Liver (tissue), 8 donors: ENCODE measurements at regions not wholly inside any gene's neighbourhood (a gene's known extent, or its start where the extent isn't known, plus 50 kb on each side); places are given as distances from the start of the nearest gene placed in this dataset.

Experiments
- DNase-seq: peaks from one replicate; pipeline ENCODE4 v3.0.0-alpha.2; 2017; ENCODE audit warnings: low spot score
- H3K27ac ChIP-seq, 2 donors: one replicate each; pipeline ENCODE4 v1.7.0; 2013; ENCODE audit warnings: inconsistent platforms in 2 of 2, low read length in 2 of 2, control low read depth in 1 of 2, low read depth in 1 of 2, mild to moderate bottlenecking in 1 of 2
- H3K27me3 ChIP-seq, 4 donors: one replicate each; pipeline versions ENCODE4 v1.6.1 to v1.7.0; 2013; ENCODE audit warnings: low read length in 3 of 4, inconsistent platforms in 1 of 4, mild to moderate bottlenecking in 1 of 4, moderate library complexity in 1 of 4; ENCODE audit not compliant: control insufficient read depth in 4 of 4, insufficient read depth in 4 of 4
- H3K36me3 ChIP-seq, 4 donors: one replicate each; pipeline versions ENCODE4 v1.6.1 to v1.7.0; 2013; ENCODE audit warnings: low read length in 3 of 4, mild to moderate bottlenecking in 3 of 4, low read depth in 1 of 4, moderate library complexity in 1 of 4; ENCODE audit not compliant: control insufficient read depth in 4 of 4, insufficient read depth in 3 of 4
- H3K4me1 ChIP-seq, 4 donors: one replicate each; pipeline versions ENCODE4 v1.6.1 to v1.7.0; 2013; ENCODE audit warnings: low read length in 3 of 4, mild to moderate bottlenecking in 3 of 4, moderate library complexity in 1 of 4; ENCODE audit not compliant: control insufficient read depth in 4 of 4, insufficient read depth in 4 of 4
- H3K4me3 ChIP-seq, 3 donors: one replicate each; pipeline versions ENCODE4 v1.6.1 to v1.7.0; 2013; ENCODE audit warnings: low read length in 3 of 3, control low read depth in 1 of 3, low read depth in 1 of 3, mild to moderate bottlenecking in 1 of 3
- H3K9ac ChIP-seq, 2 donors: one replicate each; pipeline ENCODE4 v1.7.0; 2013; ENCODE audit warnings: low read length in 2 of 2, mild to moderate bottlenecking in 2 of 2, moderate library complexity in 2 of 2, control low read depth in 1 of 2, low read depth in 1 of 2
- H3K9me3 ChIP-seq, 4 donors: one replicate each; pipeline versions ENCODE4 v1.6.1 to v1.7.0; 2013; ENCODE audit warnings: low read length in 3 of 4; ENCODE audit not compliant: control insufficient read depth in 4 of 4
- ATF3 ChIP-seq: IDR thresholded peaks from 2 replicates; pipeline ENCODE4 v1.6.1; 2016; ENCODE audit warnings: antibody characterized with exemption
- CTCF ChIP-seq: fragments of 150-350 bp; IDR thresholded peaks from 2 replicates; pipeline ENCODE4 v1.5.1; 2017; ENCODE audit warnings: improper control_type of control experiment, low read depth, low read length; ENCODE audit not compliant: missing input control
- EGR1 ChIP-seq, 2 donors: IDR thresholded peaks; 2 replicates each; pipeline ENCODE4 v1.6.1; 2016 to 2018; ENCODE audit warnings: antibody characterized with exemption in 2 of 2, low read depth in 2 of 2
- FOXA1 ChIP-seq: IDR thresholded peaks from 2 replicates; pipeline ENCODE4 v1.6.1; 2016; ENCODE audit warnings: antibody characterized with exemption
- FOXA2 ChIP-seq: IDR thresholded peaks from 2 replicates; pipeline ENCODE4 v1.6.1; 2016; ENCODE audit warnings: antibody characterized with exemption
- HNF4A ChIP-seq, 2 donors: conservative IDR thresholded peaks; 2 replicates each; pipeline ENCODE4 v1.6.1; 2016; ENCODE audit warnings: antibody characterized with exemption in 2 of 2, mild to moderate bottlenecking in 2 of 2
- JUND ChIP-seq, 2 donors: IDR thresholded peaks; 2 replicates each; pipeline ENCODE4 v1.6.1; 2016; ENCODE audit warnings: antibody characterized with exemption in 2 of 2
- MAX ChIP-seq: IDR thresholded peaks from 2 replicates; pipeline ENCODE4 v1.6.1; 2016; ENCODE audit warnings: antibody characterized with exemption
- NR2F2 ChIP-seq: IDR thresholded peaks from 2 replicates; pipeline ENCODE4 v1.6.1; 2016; ENCODE audit warnings: antibody characterized with exemption
- RAD21 ChIP-seq, 2 donors: IDR thresholded peaks; 2 replicates each; pipeline ENCODE4 v1.6.1; 2016; ENCODE audit warnings: antibody characterized with exemption in 2 of 2, mild to moderate bottlenecking in 2 of 2
- REST ChIP-seq: IDR thresholded peaks from 2 replicates; pipeline ENCODE4 v1.6.1; 2016; ENCODE audit warnings: antibody characterized with exemption, mild to moderate bottlenecking
- RXRA ChIP-seq, 2 donors: IDR thresholded peaks; 2 replicates each; pipeline ENCODE4 v1.6.1; 2017 to 2018; ENCODE audit warnings: antibody characterized with exemption in 2 of 2, mild to moderate bottlenecking in 1 of 2
- TAF1 ChIP-seq: conservative IDR thresholded peaks from 2 replicates; pipeline ENCODE4 v1.6.1; 2016; ENCODE audit warnings: antibody characterized with exemption, mild to moderate bottlenecking
- ZBTB33 ChIP-seq: IDR thresholded peaks from 2 replicates; pipeline ENCODE4 v1.6.1; 2016; ENCODE audit warnings: antibody characterized with exemption
- WGBS: extraction: QIAGEN DNeasy Blood & Tissue Kit; methylation state at CpG from one replicate; pipeline ENCODE4 v1.1.7; 2013; 5-methylcytosine and 5-hydroxymethylcytosine counted together
- donor health status: healthy.
- donor health status: healthy.
- donor health status: healthy.
- donor health status: healthy.
- donor health status: healthy.

GRCh38 chr4:128670513-128670912, 139.0 kb upstream of the JADE1 start:
- Histone ChIP-seq H3K9me3 (peaks cover 0 to 1% (median 0%) of the 10 kb centered on the region in 4 donors), H3K27me3 (no peaks in the 10 kb centered on the region), H3K27ac (no peak overlapping the region), H3K36me3 (no peaks in the 10 kb centered on the region), H3K4me3 (no peak overlapping the region), H3K4me1 (no peaks in the 10 kb centered on the region), H3K9ac (no peak overlapping the region)
- no peak for TF ChIP-seq ATF3
- TF ChIP-seq EGR1 (IDR thresholded peaks at IDR 0.05; ENCODE audit: low read depth in 2 of 2) = no peak
- TF ChIP-seq FOXA2 = no peak
- DNase-seq = no peak
- 76% methylated on average over 4 of the region's 4 CpGs for WGBS

GRCh38 chr4:128668566-128668965, 140.9 kb upstream of the JADE1 start:
- H3K27me3 ChIP-seq = no peaks in the 10 kb centered on the region
- no peaks in the 10 kb centered on the region for H3K4me1 ChIP-seq
- TF ChIP-seq NR2F2 = no peak
- TF ChIP-seq FOXA1 = no peak
- no peak for TF ChIP-seq RXRA (IDR thresholded peaks at IDR 0.05)
- no peak for TF ChIP-seq ZBTB33
- no peak for TF ChIP-seq FOXA2
- TF ChIP-seq RAD21 (IDR thresholded peaks at IDR 0.05) = no peak
- TF ChIP-seq CTCF = no peak
- no peak for TF ChIP-seq JUND (IDR thresholded peaks at IDR 0.05)
- TF ChIP-seq MAX = no peak
- no peak for TF ChIP-seq HNF4A (conservative IDR thresholded peaks at IDR 0.05)
- no peak overlapping the region for H3K4me3 ChIP-seq
- WGBS = 88% methylated on average over 5 of the region's 5 CpGs
- H3K9me3 ChIP-seq = peaks cover 0 to 1% (median 0%) of the 10 kb centered on the region in 4 donors
- DNase-seq = no peak
- no peak overlapping the region for H3K27ac ChIP-seq
- no peaks in the 10 kb centered on the region for H3K36me3 ChIP-seq
- H3K9ac ChIP-seq = no peak overlapping the region

GRCh38 chr4:128665514-128665913, 144.0 kb upstream of the JADE1 start:
- no peaks in the 10 kb centered on the region for H3K4me1 ChIP-seq
- no peak overlapping the region for H3K27ac ChIP-seq
- WGBS = 96% methylated on average over 2 of the region's 2 CpGs
- no peaks in the 10 kb centered on the region for H3K27me3 ChIP-seq
- H3K4me3 ChIP-seq = no peak overlapping the region
- DNase-seq = no peak
- no peak overlapping the region for H3K9ac ChIP-seq
- no peaks in the 10 kb centered on the region for H3K36me3 ChIP-seq
- H3K9me3 ChIP-seq = peaks cover 0 to 1% (median 0%) of the 10 kb centered on the region in 4 donors
- TF ChIP-seq RAD21 (IDR thresholded peaks at IDR 0.05) (no peak), MAX (no peak), FOXA2 (no peak), FOXA1 (no peak), ZBTB33 (no peak), JUND (IDR thresholded peaks at IDR 0.05) (no peak), CTCF (no peak), NR2F2 (no peak), REST (no peak), TAF1 (no peak)
